ENCODE measurements at regions not wholly inside any gene's neighbourhood (a gene's known extent, or its start where the extent isn't known, plus 50 kb on each side); places are given as distances from the start of the nearest gene placed in this dataset.

- TF ChIP-seq CTCF (IDR thresholded peaks at IDR 0.05) (no peak), POLR2A (IDR thresholded peaks at IDR 0.05) (no peak)
These were observed 115.3 kb upstream of the ARX start for GRCh38 chrX:25131055-25131454.
